Ecto neural progenitor cell (in vitro differentiated cells): ENCODE measurements at regions not wholly inside any gene's neighbourhood (a gene's known extent, or its start where the extent isn't known, plus 50 kb on each side); places are given as distances from the start of the nearest gene placed in this dataset.
"Not testable (repeated sequence)": the region's sequence is repeated elsewhere in the genome, so short reads cannot be mapped to it uniquely, and the experiment has no call there.

Source experiments
- DNase-seq: peaks from one replicate; pipeline ENCODE4 v3.0.0-alpha.2; 2018; ENCODE audit warnings: low spot score

- no peak for DNase-seq
These were observed 167.2 kb upstream of the POU3F1 start for GRCh38 chr1:38213646-38214434.

GRCh38 chr1:38210895-38211177, 164.2 kb upstream of the POU3F1 start:
- DNase-seq = no peak

- DNase-seq = no peak
These were observed 163.7 kb upstream of the POU3F1 start for GRCh38 chr1:38210021-38210894.

GRCh38 chr1:38208716-38209632, 162.4 kb upstream of the POU3F1 start:
- DNase-seq = no peak

GRCh38 chr1:38207906-38208305, 161.3 kb upstream of the POU3F1 start:
- no peak for DNase-seq

- no peak for DNase-seq
These were observed 160.7 kb upstream of the POU3F1 start for GRCh38 chr1:38207275-38207674.

GRCh38 chr1:38204698-38205097, 158.1 kb upstream of the POU3F1 start:
- DNase-seq = no peak

- no peak for DNase-seq
These were observed 156.8 kb upstream of the POU3F1 start for GRCh38 chr1:38203441-38203840.

GRCh38 chr1:38201431-38201830, 154.8 kb upstream of the POU3F1 start:
- DNase-seq = no peak

GRCh38 chr1:38198621-38199020, 152.0 kb upstream of the POU3F1 start:
- no peak for DNase-seq

GRCh38 chr1:38198099-38198498, 151.5 kb upstream of the POU3F1 start:
- DNase-seq = no peak

GRCh38 chr1:38197312-38198061, 150.9 kb upstream of the POU3F1 start:
- no peak for DNase-seq

GRCh38 chr1:38194472-38194871, 147.9 kb upstream of the POU3F1 start:
- DNase-seq = no peak

- DNase-seq = no peak
These were observed 146.4 kb upstream of the POU3F1 start for GRCh38 chr1:38193040-38193439.

GRCh38 chr1:38191461-38191860, 144.9 kb upstream of the POU3F1 start:
- DNase-seq = no peak

- DNase-seq = no peak
These were observed 144.4 kb upstream of the POU3F1 start for GRCh38 chr1:38190983-38191382.

GRCh38 chr1:38187552-38187951, 141.0 kb upstream of the POU3F1 start:
- DNase-seq = no peak

- no peak for DNase-seq
These were observed 140.0 kb upstream of the POU3F1 start for GRCh38 chr1:38186566-38186965.

GRCh38 chr1:38185913-38186312, 139.3 kb upstream of the POU3F1 start:
- no peak for DNase-seq

- no peak for DNase-seq
These were observed 137.2 kb upstream of the POU3F1 start for GRCh38 chr1:38183747-38184146.

- DNase-seq = no peak
These were observed 136.5 kb upstream of the POU3F1 start for GRCh38 chr1:38183096-38183495.

GRCh38 chr1:38180388-38180787, 133.8 kb upstream of the POU3F1 start:
- DNase-seq = not testable (repeated sequence)
